AG04449 (cell line): ENCODE measurements at regions not wholly inside any gene's neighbourhood (a gene's known extent, or its start where the extent isn't known, plus 50 kb on each side); places are given as distances from the start of the nearest gene placed in this dataset.
"Not testable (repeated sequence)": the region's sequence is repeated elsewhere in the genome, so short reads cannot be mapped to it uniquely, and the experiment has no call there.

Experiments
- CTCF ChIA-PET: fragments of 350-600 bp; formaldehyde crosslinking; extraction: SDS; loops from one replicate; lab custom pipeline; 2021; ENCODE audit warnings: antibody characterized with exemption; lab: Yijun Ruan, JAX
- POLR2A ChIA-PET: fragments of 400-600, 350-600 bp; formaldehyde crosslinking; extraction: SDS; loops from one replicate; lab custom pipeline; 2020; ENCODE audit warnings: antibody characterized with exemption, inconsistent platforms; lab: Yijun Ruan, JAX
- DNase-seq: peaks from one replicate; pipeline ENCODE4 v3.0.0-alpha.2; 2010; ENCODE audit warnings: low read depth, low spot score
- H3K4me3 ChIP-seq: 2 replicates; pipeline ENCODE4 v1.5.1; 2011; ENCODE audit warnings: low read depth, mild to moderate bottlenecking, control low read depth, low read length
- TF ChIP-seq, protein P1 (sequence below): IDR thresholded peaks from one replicate; pipeline ENCODE4 v1.5.1; 2011; ENCODE audit warnings: mild to moderate bottlenecking, moderate library complexity, low read length, control low read depth, inconsistent platforms; ENCODE audit not compliant: insufficient read depth; ENCODE audit errors: missing control alignments

DNA sequence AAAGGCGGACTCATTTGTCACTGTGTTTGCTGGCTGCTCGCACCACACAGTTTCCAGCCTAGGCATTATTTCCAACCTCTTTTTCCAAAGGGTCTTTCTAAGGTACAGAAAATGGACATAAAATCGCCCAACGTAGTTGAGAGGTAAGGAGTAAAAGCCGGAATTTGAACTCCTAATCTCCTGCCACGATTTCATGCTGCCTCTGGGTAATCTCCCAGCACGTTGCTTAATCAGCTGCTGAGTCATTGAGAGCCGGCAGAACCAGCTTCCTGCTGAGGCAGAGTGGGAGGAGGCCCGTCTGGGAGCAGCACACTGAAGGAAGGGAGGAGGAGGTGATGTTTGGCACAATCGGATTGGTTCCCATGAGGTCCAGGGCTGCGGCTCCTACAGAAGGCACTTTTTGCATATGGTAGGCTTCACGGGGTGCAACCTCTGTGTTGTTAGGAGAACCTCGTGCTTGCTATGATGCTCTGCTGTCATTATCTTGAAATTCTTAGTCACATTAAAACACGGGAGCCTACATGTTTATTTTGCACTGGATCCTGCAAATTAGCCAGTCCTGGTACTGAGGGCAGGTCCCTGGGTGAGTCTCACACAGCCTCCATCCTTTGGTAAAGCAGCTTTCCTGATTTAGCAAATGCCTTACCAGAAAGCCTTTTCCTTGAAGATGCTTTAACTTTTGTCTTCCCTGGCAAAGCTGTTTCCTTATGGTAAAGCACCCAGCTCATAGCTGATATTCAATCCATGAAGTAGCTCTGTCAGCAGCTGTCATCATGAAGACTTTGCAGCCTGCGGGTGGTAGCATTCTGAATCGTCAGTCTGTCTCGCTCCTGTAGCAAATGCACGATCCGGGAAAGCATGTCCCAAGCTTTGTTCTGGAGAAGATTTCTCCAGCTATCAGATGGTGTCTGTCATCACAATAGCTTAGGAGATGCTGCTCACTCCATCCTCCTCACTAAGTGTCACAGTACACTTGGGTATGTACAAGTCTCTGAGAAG, 191.6 kb upstream of the MSX2 start:
- CTCF ChIA-PET: interaction anchor here (1.2 kb wide), 1 partner anchor 487 kb away, joined by 3 read pairs; the partner anchor contains the start of gene NSG2
- POLR2A ChIA-PET: interaction anchor here (0.6 to 0.7 kb wide), 2 partner anchors 93 to 406 kb away, joined by 3 to 4 read pairs; no protein-coding TSS in a partner anchor

DNA sequence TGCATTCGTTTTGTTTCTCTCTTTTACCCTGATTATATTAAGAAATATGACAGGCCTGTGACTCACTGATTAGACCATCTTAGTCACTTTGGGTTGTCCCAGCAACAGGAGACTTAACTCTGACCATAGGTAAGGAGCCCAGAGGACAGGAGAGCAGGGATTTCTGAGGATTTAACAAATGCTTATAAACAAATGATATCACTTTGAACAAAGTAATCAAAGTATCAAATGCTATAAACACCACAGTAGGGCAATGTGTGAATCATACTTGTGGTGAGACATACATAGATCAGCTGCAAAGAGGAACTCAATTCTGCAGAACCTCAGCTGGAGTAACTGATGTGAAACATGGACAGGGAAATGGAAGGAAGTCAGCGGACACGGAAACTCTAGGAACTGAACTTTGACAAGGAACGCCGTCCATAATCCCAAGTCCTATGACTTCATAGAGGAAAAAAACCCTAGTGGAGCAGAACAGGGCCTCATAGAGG, 190.6 kb upstream of the MSX2 start:
- ChIA-PET CTCF (no interaction called here), POLR2A (no interaction called here)
- H3K4me3 ChIP-seq: no peak overlapping the region
- peak; percentile 24 for DNase-seq
- TF ChIP-seq, protein P1, sequence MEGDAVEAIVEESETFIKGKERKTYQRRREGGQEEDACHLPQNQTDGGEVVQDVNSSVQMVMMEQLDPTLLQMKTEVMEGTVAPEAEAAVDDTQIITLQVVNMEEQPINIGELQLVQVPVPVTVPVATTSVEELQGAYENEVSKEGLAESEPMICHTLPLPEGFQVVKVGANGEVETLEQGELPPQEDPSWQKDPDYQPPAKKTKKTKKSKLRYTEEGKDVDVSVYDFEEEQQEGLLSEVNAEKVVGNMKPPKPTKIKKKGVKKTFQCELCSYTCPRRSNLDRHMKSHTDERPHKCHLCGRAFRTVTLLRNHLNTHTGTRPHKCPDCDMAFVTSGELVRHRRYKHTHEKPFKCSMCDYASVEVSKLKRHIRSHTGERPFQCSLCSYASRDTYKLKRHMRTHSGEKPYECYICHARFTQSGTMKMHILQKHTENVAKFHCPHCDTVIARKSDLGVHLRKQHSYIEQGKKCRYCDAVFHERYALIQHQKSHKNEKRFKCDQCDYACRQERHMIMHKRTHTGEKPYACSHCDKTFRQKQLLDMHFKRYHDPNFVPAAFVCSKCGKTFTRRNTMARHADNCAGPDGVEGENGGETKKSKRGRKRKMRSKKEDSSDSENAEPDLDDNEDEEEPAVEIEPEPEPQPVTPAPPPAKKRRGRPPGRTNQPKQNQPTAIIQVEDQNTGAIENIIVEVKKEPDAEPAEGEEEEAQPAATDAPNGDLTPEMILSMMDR: no peak

More for the DNA sequence above, 191.6 kb upstream of the MSX2 start:
- H3K4me3 ChIP-seq: no peak overlapping the region; the same call in 1 of the 2 replicates
- TF ChIP-seq, protein P1: no peak
- DNase-seq: peak; percentile 78

DNA sequence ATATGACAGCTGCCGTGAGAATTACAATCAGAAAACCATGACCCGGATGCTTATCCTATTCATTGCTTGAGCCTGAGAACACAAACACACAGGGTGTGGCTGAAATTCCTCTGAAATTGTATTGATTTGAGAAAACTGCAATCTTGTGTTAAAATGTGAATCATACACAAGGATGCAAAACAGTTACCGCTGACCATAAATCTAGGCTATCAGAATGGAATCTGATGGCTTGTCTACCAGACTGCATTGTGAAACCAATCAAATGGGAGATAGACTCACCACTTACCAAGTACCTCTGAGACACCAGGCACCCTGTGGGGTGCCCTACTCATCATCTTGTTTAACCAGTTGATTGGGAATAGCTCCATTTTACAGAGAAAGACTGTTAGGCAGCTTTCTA, 188.7 kb upstream of the MSX2 start:
- ChIA-PET CTCF (no interaction called here), POLR2A (no interaction called here)
- TF ChIP-seq, protein P1: no peak
- no peak overlapping the region for H3K4me3 ChIP-seq
- DNase-seq: no peak

DNA sequence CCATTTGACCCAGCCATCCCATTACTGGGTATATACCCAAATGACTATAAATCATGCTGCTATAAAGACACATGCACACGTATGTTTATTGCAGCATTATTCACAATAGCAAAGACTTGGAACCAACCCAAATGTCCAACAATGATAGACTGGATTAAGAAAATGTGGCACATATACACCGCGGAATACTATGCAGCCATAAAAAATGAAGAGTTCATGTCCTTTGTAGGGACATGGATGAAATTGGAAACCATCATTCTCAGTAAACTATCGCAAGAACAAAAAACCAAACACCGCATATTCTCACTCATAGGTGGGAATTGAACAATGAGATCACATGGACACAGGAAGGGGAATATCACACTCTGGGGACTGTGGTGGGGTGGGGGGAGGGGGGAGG, 184.6 kb upstream of the MSX2 start:
- CTCF ChIA-PET: not testable (repeated sequence)

DNA sequence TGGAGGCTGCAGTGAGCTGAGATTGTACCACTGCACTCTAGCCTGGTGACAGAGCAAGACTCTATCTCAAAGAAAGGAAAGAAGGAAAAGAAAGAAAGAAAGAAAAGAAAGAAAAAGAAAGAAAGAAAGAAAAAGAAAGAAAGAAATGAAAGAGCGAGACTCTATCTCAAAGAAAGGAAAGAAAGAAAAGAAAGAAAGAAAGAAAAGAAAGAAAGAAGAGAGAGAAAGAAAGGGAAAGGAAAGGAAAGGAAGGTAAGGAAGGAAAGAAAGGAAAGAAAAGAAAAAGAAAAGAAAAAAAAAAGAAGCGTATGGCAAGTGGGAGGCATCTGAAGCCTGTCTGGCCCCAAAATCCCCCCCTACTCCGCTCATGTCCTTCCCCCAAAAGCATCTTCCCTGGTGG, 182.3 kb upstream of the MSX2 start:
- TF ChIP-seq, protein P1: no peak
- H3K4me3 ChIP-seq: no peak overlapping the region
- POLR2A ChIA-PET: no interaction called here
- no peak for DNase-seq
- CTCF ChIA-PET: no interaction called here

More for the DNA sequence above, 184.6 kb upstream of the MSX2 start:
- DNase-seq, H3K4me3 ChIP-seq, POLR2A ChIA-PET: not testable (repeated sequence)

DNA sequence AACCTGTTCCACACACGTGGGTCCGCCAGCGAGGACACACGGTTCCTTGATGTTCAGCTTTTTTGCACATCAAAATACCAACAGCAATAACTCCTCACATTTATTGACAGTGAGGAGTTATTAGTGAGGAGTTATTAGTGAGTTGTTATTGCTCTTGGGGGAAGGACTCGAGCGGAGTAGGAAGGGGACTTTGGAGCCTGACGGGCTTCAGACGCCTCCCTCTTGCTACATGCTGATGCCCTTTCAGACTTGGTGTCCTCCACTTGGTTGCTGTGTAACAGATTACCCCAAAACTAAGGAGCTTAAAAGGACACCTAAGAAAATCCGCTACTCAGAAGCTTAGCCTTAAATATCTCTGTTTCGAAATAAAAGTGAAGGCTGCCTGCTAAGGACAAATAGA, 181.9 kb upstream of the MSX2 start:
- TF ChIP-seq, protein P1: no peak
- no peak for DNase-seq
- H3K4me3 ChIP-seq: no peak overlapping the region
- POLR2A ChIA-PET: no interaction called here
- CTCF ChIA-PET: no interaction called here
